HG03342 (cell line): ENCODE measurements at regions not wholly inside any gene's neighbourhood (a gene's known extent, or its start where the extent isn't known, plus 50 kb on each side); places are given as distances from the start of the nearest gene placed in this dataset.
"Not testable (repeated sequence)": the region's sequence is repeated elsewhere in the genome, so short reads cannot be mapped to it uniquely, and the experiment has no call there.

Experiments used
- ATAC-seq: cut with Tn5 transposase; IDR thresholded peaks from one replicate; pipeline ENCODE4 v1.9.1; 2021; ENCODE audit warnings: mild to moderate bottlenecking, moderate library complexity; ENCODE audit not compliant: unreplicated experiment

GRCh38 chr20:48366230-48366629 lies 461.6 kb downstream of the PREX1 start:
- ATAC-seq = no peak

DNA sequence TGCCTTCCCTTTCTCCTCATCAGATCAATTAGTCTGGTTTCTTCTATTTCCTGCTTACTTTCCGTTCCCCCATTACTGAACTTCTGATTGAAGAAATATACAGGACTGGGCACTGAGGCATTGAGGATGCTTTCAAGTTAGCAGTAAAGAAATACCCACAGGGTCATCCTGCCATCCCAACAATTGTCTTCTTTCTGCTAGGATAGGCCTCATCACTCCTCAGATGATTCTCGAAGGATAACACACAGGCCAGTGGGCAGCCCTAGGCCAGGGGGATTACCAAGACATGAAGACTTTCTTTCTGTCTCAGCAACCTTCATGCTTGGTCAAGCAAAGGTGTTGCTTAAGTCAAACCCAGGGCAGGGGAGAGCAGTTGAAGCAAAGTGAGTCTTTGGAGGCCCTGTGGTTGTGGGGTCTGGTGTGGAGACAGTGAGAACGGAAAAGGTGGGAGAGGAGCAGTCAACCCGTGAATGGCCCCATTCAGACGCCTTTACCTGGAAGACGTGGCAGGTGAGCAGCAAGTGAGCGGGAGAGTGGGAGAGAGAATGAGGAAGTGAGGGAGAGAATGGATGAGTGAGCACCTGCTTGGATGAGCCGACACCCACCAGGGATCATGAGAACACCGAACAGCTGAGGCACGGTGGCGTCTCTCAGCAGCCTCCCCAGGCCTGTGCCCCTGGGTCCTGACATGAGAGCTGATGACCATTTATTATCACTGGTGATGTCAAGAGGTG lies 462.9 kb downstream of the PREX1 start:
- no peak for ATAC-seq

DNA sequence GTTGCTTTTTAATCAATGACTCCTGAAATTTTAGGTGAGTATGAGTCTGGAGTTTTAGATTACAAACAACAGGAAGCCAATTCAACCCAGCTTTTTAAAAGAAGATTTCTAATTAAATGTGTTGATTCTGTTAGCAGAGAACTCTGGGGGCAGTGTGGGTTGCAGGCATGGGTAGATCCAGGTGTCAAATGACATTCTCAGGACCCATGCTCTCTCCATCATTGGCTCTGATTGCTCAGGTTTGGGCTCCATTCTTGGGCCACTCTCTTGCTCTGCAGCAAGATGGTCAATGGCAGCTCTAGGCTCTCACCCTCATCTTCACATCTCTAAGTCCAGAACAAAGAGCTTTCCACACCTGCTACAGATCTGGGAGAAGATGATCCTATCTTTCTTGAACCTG lies 463.7 kb downstream of the PREX1 start:
- no peak for ATAC-seq

DNA sequence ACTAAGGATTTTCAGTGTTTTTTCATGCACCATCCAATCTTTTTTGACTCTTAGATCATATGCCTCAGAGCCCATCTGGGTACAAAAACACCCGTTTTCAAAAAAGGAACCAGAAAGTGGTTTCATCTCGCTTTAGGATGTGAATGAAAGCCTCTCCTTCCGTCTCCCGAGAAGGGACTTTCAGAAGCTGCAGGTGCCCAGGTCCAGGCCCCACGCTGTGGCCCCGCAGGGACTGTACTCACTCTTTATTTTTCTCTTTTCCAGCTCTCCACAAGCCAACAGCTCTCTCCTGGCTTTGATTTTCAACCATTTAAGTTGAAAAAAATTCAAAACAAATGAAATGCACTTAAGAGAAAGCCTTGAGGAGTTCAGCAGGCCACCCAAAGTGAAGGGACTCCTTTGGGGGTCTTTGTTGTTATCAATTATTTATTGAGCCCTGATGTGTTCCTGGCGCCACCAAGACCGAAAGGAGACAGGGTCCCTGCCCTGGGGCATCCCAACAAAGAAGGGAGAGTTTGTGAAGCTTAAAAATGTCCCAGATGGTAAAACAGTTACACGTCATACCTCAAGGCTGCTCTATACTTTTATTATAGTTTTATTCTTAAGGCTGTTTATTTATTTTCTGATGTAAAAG lies 467.3 kb downstream of the PREX1 start:
- no peak for ATAC-seq

GRCh38 chr20:48359692-48360341 lies 468.0 kb downstream of the PREX1 start:
- peak; percentile 71 for ATAC-seq

- ATAC-seq = not testable (repeated sequence)
Observed at GRCh38 chr20:48359055-48359390, 468.8 kb downstream of the PREX1 start.

DNA sequence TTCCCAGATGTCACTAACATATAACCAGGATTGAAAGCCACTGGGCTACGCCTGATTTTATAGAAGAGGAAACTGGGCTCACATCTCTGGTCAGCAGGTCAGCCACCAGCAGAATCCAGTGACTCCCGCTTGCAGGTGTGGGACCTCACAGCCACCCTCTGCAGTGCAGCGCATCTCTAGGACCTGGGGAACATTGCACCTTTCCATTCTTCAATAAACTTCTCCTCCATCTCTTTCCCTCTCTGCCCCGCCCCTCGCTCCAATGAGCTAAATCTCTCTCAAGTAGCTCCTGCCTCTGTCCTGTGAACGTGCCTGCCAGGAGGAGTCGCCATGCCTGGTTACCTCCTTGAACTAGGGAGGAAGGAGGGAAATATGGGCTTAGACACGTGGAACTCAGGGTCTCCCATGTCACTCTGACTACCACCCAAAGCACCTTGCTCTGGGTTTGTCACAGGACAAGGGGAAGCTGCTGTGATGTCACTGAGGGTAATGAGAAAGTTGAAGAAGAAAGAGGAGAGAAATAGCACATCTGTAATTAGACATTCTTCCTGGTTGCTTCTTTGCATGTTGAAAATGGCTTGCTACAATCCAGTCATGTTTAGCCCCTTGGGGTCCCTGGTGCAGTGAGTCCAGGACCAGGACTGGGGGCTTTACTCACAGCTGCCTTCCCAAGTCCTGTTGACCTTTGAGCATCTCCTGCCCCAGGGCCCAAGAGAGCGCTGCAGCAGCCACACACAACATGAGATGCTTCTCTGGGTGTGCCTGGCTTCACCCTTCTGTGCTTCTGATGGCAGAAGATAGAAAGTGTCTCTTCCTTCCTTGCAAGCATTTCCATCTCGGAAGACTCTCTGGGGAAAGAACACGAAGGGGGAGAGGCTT lies 469.4 kb downstream of the PREX1 start:
- ATAC-seq = no peak

GRCh38 chr20:48357714-48358113 lies 470.1 kb downstream of the PREX1 start:
- ATAC-seq = no peak

- ATAC-seq = no peak
Observed at GRCh38 chr20:48354903-48355302, 472.9 kb downstream of the PREX1 start.

DNA sequence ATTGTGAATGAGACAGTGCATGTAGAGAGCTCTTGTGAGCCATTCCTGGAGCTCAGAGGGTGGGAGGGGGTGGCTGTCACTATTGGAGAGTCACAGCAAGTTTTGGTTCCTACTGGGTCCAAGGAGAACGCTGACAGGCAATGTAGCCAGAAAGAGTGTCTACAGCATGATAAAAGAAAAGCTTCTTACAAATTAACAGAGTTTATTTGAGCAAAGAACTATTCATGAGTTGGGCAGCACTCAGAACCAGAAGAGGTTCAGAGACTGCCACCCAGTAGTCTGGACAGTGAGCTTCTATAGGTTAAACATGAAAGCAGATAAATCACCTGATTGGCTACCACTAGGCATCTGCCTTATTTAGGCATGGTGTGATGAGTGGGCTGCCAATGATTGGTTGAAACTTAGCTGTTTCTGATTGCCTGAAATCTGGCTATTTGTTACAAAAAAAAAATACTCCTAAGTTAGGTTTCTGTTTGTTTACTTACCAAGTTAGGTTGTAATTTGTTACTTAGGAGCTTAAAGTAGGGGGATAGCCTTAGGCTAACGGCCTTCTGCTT lies 473.4 kb downstream of the PREX1 start:
- no peak for ATAC-seq

GRCh38 chr20:48352628-48353027 lies 475.2 kb downstream of the PREX1 start:
- no peak for ATAC-seq

- no peak for ATAC-seq
Observed at GRCh38 chr20:48352042-48352441, 475.8 kb downstream of the PREX1 start.

- no peak for ATAC-seq
Observed at GRCh38 chr20:48350313-48350988, 477.3 kb downstream of the PREX1 start.

GRCh38 chr20:48349656-48350055 lies 478.1 kb downstream of the PREX1 start:
- no peak for ATAC-seq

DNA sequence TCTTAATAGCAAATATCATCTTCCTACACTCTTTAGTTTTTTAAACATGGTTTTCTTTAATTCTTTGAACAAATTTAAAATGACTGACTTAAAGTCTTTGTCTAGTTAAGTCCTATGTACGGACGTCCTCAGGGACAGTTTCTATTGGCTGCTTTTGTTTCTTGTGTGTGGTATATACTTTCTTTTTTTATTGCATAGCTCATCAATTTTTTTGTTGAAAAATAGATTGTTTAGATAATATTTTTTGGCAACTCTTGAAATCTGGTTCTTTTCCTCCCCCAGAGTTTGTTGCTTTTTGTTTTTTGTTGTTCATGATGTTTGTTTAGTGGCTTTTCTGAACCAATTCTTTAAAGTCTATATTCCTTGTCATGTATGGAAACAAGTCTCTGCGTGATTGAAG lies 479.8 kb downstream of the PREX1 start:
- ATAC-seq = no peak

- no peak for ATAC-seq
Observed at GRCh38 chr20:48342822-48343513, 484.8 kb downstream of the PREX1 start.

DNA sequence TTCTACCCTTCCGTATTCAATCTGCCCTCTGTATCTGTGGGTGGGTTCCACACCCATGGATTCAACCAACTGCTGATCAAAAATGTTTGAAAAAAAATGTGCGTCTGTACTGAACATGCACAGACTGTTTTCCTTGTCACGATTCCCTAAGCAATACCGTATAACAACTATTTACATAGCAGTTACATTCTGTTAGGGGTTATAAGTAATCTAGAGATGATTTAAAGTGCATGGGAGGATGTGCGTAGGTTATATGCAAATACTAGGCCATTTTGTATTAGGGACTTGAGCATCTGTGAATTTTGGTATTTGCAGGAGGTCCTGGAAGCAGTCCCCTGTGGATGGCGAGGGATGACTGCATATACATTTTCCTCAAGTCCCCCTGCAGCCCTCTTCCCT lies 486.9 kb downstream of the PREX1 start:
- no peak for ATAC-seq

DNA sequence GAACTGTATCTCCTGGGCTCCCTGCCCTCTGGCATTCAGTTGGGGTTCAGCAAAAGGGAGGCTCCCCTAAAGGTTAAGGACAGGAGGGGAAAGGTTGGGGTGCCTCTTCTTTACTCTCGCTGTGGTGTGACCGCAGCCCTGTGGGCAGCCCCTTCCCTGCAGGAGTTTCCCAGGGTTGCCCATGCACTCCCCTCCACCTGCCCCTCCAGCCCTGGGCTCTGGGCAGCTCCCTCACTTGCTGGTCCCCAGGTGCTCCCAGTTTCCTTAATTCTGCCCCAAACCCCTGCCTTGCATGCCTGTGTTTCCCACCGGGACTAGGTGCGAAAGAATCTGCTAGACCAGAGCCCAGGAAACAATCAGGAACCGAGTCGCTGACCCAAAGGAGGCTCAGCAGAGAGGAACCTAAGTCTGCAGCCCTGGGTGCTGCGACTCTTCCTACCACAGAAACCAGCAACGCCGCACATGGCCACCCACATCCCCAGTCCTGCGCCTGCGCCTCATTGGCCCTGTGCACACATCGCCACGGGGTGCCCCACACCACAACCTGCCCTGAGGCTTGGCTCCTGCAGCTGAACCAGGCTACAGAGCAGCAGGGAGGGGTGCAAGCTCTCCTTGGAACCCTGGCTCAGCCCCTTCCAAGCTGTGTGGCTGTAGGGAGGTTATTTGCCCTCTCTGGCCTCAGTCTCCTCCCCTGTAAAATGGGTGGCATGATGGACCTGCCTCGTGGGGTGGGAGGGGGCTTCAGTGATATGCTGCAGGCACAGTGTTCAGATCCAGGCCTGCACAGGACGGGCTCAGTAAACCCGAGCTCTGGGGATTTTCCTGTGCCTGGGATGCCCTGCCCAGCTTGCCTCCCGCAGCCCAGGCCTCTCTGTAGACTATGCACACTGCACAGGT lies 487.6 kb downstream of the PREX1 start:
- ATAC-seq = no peak
